HG02642 (cell line): ENCODE measurements at regions not wholly inside any gene's neighbourhood (a gene's known extent, or its start where the extent isn't known, plus 50 kb on each side); places are given as distances from the start of the nearest gene placed in this dataset.

ENCODE experiments used
- ATAC-seq: cut with Tn5 transposase; IDR thresholded peaks from one replicate; pipeline ENCODE4 v1.9.1; 2021; ENCODE audit warnings: mild to moderate bottlenecking; ENCODE audit not compliant: unreplicated experiment, poor library complexity

- ATAC-seq, result no peak
Observed at GRCh38 chr12:97912943-97913342, 450.3 kb downstream of the RMST start.

DNA sequence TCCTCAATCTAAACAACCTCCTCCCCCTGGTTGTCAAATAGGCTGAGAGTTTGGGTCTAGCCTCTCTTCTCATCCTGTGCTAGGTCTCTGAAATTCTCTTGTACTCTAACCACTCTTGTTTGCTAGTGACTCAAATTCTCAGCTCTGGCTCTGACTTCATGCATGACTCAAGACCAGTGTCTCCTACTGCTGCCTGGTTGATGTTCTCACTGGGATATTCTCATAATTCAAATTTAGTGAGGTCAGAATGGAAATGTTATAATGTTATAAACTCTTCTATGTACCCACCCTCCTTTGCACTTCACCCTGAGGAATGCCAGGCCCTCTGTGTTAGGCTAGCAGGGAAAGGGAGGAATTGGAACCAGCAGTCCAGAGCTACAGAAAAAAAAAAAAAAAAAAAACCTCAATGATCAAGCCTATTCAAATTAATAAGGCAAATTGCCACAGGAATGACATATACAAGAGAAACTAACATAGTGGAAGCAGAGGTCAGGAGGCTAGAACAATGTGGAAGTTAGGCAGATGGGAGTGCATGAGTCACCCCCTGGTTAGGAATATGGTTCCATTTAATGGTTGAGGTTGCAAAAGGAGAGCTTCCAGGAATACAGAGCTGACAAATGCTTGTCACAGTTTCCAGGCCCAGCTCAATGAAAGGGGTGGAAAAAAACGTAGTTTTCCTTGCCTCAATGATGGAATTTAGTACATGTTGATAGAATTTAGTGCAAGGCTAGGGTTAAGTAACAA is 459.5 kb downstream of the RMST start:
- no peak for ATAC-seq

DNA sequence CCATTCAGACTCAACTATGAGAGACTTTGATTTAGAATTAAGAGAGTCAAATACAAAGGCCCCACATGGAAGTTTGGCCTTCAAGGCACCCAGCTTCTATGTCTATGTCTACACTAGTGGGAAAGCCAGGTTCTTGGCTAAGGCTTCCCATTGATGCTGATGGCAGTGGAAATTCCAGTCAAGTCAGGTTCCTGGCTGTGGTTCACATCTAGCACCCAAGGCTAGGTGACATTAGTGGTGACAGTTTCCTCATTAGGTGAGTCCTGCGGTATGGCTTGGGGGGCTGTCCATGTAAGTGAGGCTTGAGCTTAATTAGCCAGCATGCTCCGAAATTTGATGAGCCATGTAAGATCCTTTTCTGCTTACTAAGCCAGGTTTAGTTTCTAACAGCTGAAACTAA is 460.9 kb downstream of the RMST start:
- ATAC-seq, result no peak

- ATAC-seq, result no peak
Observed at GRCh38 chr12:97924122-97924521, 461.5 kb downstream of the RMST start.

- no peak for ATAC-seq
Observed at GRCh38 chr12:97927977-97928376, 465.4 kb downstream of the RMST start.

- ATAC-seq, result no peak
Observed at GRCh38 chr12:97936165-97936564, 473.6 kb downstream of the RMST start.

GRCh38 chr12:97938031-97938430 is 475.4 kb downstream of the RMST start:
- no peak for ATAC-seq

DNA sequence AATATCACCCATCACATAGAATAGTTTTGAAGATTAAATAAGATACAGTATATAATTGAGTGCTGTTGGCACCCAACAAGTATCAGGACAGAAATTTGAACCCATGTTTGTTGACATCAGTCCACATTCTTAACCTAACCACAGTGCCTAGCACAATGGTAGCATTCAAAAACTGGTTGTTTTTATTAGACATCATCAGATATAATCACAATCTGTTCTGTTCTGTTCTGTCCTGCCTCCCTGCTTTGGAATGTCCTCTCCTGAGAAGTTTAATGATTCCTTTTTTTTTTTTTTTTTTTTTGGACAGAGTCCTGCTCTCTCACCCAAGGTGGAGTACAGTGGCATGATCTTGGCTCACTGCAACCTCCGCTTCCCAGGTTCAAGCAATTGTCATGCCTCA is 476.6 kb downstream of the RMST start:
- no peak for ATAC-seq

GRCh38 chr12:97940105-97940504 is 477.5 kb downstream of the RMST start:
- no peak for ATAC-seq

GRCh38 chr12:97940629-97941028 is 478.0 kb downstream of the RMST start:
- ATAC-seq, result no peak

DNA sequence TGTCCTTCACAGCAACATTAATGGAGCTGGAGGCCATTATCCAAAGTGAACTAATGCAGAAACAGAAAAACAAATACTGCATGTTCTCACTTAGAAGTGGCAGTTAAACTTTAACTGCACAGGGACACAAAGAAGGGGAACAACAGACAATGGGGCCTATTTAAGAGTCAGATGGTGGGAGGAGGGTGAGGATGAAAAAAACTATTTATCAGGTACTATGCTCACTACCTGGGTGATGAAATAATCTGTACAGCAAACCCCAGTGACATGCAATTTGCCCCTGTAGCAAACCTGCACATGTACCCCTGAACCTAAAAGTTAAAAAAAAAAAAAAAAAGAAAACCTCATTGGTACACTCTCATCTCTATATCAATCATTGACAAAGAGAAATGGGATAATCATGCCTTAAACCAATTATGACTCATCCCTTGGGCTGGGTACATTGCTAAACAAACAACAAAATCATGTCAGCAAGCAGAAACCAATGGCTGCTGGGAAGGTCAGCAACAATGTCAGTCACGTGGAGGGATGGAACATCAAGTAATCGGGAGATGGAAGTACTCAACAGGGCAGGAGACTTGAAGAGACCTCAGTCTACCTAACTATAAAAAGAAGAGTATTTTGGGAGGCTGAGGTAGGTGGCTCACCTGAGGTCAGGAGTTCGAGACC is 479.2 kb downstream of the RMST start:
- ATAC-seq, result no peak

- no peak for ATAC-seq
Observed at GRCh38 chr12:97943359-97943758, 480.8 kb downstream of the RMST start.

GRCh38 chr12:97944576-97944975 is 482.0 kb downstream of the RMST start:
- ATAC-seq, result no peak

DNA sequence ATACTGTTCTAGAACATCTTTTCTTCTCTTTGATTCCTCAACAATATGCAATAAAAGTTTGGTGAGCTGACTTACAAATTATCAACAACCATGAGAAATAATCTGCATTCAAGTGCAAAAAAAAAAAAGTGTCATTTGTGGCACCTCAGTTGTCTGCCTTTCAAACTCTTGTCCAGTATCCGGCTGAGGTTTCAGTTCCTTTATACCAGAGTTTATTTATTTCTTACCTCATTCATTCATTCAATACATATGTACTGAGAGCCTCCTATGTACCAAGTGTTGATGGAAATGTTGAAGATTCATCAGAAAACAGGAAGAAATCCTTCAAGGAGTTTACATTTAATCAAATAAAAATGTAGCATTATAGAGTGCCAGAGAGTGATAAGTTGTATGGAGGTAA is 484.1 kb downstream of the RMST start:
- ATAC-seq, result no peak

DNA sequence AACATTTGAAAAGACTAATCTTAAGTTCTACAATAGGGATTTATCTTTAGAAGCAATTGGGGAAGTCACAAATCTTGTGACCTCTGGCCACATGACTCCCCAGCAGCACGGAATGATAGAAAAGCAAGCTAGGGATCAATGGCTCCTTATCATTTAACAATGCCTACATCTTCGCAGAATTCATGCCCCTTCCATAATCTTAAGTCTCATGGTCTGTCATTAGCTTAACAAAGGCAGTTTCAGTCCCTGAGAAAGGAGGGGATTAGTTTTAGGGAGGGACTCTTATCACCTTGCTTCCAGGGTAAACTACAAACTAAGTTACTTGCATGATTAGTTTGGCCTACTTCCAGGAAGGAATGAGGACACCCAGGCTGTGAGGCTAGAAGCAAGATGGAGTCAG is 486.0 kb downstream of the RMST start:
- no peak for ATAC-seq

DNA sequence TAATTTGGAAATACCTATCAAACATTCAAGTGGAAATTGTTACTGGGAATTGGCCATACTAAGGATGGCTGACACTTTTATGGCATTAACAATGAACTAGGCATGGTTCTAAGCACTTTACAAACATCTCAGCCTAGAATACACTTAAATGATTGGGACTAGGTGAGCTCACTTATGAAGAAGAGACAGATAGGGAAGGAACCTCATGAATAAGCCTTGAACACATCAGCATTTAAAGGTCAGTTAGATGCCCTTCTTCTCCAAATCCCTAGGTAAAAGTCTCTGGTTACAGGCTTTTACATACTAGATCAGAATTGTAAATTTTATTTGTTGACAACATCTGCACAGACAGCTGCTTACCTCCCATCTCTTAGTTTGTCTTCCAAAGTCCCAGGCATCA is 488.6 kb downstream of the RMST start:
- ATAC-seq, result no peak

GRCh38 chr12:97951717-97952116 is 489.1 kb downstream of the RMST start:
- ATAC-seq, result no peak

DNA sequence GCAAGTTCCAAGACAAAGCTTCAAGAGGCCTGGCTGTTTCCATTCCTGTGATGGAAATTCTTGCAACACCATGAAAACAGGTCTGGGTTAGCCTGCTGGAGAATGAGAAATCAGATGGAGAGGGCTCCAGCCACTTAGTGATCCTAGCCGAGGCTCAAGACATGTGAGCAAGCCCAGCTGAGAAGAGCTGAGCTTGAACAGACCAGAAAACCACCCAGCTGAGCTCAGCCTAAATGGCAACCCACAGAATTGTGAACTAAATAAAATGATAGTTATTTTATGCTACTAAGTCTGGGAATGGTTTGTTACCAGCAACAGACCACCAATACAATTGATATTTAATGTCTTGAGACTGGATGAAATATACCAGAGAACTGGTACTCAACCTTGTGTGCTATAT is 494.5 kb downstream of the RMST start:
- no peak for ATAC-seq

DNA sequence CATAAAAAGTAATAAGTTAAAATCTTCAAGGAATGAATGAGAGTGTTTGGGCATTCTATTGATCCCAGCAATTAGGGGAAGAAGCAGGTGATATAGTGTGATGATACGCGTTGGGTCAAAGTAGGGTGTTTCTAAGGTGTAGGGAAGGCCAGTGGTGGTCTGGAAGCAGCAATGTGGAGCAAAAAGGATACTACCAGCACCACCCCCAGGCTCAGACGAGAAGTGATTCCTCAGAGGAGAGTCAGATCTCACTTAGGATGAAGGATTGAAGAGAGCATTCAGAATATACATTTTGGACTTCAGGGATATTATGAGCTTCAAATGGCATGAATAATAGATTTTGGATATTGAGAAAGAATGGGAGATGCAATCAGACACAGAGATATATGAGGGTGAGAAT is 497.6 kb downstream of the RMST start:
- no peak for ATAC-seq

- ATAC-seq, result peak; percentile 82
Observed at GRCh38 chr12:97960741-97961608, 498.4 kb downstream of the RMST start.

- no peak for ATAC-seq
Observed at GRCh38 chr12:97967831-97968230, 505.2 kb downstream of the RMST start.
